ENCODE measurements at regions not wholly inside any gene's neighbourhood (a gene's known extent, or its start where the extent isn't known, plus 50 kb on each side); places are given as distances from the start of the nearest gene placed in this dataset.
"Not testable (repeated sequence)": the region's sequence is repeated elsewhere in the genome, so short reads cannot be mapped to it uniquely, and the experiment has no call there.

DNA sequence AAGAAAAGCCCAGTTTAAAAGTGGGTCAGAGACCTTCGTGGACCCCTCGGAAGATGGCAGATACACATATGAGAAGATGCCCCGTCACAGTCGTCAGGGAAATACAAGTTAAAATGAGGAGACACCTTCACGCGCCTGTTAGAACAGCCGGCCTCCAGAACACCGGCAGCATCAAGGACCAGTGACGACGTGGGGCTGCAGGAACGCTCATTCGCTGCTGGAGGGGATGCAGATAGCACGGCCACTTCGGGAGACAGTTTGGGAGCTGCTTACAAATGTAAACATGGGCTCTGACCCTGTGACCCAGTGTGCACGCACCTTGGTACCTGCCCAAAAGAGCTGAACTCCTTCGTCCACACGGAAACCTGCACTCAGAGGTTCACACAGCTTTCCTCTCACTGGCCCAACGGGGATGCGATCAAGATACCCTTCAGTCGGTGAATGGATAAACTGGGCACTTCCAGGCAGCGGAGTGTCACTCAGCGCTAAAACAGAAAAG, 83.7 kb upstream of the CTDP1 start:
- no peak for DNase-seq (ENCODE audit: low read depth, low spot score)

DNA sequence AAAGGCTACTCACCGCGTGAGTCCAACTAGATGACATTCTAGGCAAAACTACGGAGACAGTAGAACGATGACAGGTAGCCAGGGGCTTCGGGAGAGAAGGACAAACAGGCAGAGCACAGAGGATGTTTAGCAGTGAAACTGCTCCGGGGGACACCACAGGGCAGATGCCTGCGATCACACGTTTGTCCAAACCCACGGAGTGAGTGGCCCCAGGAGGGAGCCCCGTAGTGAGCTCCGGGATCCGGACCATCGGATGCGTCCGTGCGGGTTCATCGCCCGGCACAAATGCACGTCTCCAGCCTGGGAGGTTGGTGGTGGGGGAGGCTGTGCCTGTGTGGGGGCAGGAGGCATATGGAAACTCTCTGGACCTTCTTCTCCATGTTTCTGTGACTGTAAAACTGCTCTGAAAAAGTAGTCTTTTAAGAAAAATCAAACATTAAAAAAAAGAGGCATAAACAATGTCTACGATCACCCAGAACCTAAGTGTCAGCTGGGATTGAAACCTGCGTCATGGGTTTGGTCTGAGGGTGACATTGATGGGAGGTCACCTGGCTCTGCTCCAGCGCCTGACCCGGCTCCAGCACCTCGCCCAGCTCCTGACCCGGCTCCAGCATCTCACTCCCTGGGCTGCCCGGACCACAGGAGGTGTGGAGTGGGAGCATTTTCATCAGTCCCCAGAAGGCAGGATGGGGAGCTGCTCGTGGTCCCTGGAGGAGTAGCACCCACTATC, 83.0 kb upstream of the CTDP1 start:
- DNase-seq (ENCODE audit: low read depth, low spot score), result no peak

DNA sequence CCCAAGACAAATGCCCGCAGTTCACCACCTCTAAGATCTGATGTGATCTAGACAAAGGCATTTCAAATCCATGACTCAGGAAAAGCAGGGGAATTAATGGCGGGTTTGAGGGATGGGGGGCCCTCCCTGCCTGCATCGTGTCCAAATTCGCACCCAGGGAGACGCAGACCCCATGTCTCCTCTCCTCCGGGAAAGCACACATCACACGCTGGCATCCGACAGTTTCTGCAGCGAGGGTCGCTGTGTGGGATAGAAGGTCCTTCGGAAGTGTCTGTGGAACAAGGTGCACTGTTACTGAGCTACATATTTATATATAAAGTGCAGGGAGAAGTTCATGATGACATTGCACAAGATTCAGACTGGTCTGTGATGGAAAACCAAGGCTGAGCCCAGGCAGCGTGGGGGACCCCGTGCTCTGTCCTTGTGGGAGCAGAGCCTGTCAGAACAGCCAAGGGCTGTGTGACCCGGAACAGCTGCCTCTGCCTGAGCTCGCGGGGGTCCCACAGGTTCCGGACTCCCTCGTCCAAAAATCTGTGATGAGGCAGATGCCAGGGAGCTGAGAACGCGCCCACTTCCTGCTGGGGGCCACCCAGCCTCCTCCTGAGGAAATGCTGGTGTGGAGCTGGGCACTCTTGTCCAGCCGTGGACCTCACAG, 82.3 kb upstream of the CTDP1 start:
- no peak for DNase-seq (ENCODE audit: low read depth, low spot score)

DNA sequence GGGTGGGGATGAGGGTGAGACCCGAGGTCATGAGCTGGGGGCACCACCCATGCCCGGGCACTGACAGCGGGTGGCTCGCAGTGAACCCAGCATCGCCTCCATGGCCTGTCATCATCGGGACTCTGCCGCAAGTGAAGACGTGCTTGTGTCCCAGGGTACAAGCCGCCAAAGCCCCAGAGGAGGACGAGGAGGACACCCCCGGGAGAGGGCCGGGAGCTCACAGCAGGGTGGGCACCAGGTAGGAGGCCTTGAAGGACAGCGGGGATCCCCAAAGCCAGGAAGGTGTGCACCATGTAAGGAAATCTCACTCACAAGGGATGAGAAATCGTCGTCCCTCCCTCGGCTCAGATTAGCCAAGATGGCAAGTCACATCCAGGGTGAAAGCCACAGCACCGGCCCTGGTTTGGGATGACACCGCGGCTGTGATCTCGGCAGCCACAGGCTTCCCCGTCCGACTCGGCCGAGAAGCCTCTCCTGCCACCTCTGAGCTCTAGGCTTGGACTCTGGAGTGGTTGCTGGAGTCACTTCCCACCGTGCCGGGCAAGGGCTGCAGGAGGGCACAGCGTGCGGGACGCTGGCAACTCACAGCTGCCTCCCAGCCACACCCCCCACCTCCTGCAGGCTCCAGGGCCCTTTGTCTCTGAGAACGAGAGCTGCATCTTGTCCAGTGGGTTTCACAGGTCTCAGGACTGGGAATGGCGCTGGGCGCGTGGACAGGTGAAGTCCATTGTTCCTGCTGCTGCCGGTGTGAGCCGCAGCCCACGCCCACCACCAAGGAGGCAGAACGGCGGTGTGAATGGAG, 81.6 kb upstream of the CTDP1 start:
- DNase-seq (ENCODE audit: low read depth, low spot score), result no peak

DNA sequence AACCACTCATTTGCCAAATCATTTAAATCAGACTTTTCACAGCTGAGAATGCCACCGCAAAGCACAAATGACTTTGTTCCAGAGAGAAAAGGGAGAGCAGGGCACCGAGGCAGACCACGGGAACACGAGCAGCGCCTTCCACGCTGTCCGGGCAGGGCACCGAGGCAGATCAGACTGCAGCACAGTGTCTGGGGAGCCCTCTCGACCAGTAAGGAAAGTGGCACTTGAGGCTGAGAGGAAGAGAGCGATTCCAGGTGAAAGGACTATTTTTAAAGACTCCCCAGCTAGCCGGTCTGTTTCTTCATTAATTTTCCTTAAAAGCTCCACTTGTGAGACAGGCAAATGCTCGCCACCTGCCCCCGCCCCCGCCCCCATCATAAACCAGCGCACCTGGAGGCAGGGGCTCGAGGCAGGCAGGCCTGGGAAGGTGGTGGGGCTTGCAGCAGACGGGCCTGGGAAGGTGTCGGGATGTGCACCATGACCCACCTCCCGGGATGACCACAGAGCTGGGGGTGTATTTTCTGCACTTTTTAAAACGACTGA, 80.9 kb upstream of the CTDP1 start:
- DNase-seq (ENCODE audit: low read depth, low spot score), result no peak

DNA sequence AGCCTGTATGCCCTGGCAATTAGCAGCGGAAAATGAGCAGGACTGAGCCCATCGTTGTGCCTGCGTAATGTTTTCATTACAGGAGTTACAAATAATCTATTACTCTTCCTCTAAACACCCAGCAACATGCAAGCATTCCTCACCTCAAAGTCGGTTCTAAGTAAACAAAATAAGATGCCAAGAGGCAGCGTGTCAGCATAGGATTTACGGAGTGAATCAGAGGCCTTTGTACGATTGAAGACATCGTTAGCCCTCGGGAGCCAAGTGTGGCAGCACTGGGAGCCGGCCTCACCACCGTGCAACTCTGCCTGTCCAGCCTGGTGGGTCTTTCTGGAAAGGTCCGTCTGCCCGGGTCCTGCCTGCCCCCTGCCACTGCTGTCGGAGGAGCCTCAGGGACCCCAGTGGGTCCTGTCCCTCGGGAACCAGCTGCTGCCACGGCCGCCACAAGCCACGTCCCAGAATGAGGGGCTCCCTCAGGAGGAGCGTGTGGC, 80.1 kb upstream of the CTDP1 start:
- no peak for DNase-seq (ENCODE audit: low read depth, low spot score)

DNA sequence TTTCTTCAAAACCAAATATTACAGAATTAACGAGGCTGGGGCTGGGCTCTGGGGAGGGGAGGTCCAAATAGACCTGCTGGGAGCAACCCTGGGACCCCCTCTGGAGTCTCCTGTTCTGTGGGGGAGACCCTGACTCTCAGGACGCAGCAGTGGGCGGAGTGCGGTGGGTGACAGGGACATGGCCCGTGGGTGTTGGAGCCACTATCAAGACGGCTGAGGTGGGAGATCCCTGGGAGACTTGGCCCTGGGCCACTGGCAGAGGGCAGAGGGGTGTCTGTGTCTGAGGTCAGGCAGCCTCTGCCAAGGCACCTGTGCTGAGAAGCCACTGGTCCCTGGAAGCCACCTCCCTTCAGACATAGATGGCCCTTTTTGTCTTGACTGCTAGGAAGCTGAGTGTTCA, 79.5 kb upstream of the CTDP1 start:
- no peak for DNase-seq (ENCODE audit: low read depth, low spot score)

DNA sequence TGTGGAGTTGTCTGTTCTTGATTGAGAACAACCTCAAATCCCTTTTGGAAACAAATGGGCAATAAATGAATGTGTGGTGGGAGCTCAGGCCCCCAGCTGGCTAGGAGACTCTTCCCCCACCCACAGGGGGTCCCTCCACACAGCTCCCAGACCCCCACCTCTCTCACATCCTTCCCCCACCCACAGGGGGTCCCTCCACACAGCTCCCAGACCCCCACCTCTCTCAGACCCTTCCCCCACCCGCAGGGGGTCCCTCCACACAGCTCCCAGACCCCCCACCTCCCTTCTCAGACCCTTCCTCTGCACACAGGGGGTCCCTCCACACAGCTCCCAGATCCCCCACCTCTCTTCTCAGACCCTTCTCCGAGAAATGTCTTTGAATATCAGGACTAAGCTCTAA, 79.0 kb upstream of the CTDP1 start:
- DNase-seq (ENCODE audit: low read depth, low spot score), result no peak

DNA sequence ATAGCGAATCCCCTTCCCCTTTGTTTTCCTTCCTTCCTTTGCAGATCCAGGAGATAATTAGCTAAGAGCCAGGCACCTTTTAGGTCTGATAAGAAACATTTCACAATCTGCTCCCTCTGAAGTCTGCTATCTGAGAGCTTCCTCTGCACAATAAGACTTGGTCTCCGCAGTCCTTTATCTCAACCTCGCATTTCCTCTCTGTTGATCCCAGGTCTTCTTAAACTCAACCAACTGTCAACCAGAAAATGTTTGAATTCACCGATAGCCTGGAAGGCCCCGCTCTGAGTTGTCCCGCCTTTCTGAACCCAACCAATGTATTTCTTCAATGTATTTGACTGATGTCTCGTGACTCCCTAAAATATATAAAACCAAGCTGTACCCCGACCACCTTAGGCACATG, 78.4 kb upstream of the CTDP1 start:
- DNase-seq (ENCODE audit: low read depth, low spot score), result no peak

DNA sequence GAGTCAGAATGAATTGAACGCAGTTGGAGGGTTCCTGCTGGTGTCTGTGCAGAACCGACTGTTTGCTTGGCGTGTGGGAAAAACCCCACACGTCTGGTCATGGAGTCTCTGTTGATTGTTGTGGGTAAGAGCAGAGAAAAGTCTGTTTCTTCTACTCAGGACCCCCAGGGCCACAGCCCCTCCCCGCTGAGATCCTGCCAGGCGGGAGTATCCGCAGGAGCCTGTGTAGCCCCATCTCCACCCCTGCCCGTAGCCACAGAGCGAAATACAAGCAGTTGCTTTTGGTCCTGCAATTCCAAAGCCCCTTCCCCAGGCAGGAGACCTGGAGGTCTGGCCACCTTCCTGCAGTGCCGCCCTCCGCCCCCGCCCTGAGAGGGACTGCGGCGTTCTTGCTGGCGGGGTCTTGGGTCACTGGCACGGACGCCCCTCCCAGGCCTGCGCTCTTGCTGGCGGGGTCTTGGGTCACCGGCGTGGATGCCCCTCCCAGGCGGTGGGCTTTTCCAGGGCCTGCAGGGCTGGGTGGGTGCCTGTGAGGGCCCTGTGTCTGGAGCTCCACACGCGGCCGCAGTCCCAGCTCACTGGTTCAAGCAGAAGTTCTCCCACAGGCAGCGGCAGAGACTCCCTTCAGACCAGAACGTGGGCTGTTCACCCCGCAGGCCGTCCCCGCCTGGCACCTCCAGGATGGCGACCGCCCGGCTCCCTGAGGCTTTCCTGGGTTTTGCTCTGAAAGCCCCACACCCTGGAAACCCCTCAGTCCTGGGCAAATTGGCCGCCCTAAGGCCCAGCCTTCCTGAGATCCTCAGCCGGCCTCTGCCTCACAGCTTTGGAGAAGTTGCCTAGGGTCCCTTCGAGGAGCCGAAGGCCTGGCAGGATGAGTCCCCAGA, 76.0 kb upstream of the CTDP1 start:
- DNase-seq (ENCODE audit: low read depth, low spot score), result no peak

DNA sequence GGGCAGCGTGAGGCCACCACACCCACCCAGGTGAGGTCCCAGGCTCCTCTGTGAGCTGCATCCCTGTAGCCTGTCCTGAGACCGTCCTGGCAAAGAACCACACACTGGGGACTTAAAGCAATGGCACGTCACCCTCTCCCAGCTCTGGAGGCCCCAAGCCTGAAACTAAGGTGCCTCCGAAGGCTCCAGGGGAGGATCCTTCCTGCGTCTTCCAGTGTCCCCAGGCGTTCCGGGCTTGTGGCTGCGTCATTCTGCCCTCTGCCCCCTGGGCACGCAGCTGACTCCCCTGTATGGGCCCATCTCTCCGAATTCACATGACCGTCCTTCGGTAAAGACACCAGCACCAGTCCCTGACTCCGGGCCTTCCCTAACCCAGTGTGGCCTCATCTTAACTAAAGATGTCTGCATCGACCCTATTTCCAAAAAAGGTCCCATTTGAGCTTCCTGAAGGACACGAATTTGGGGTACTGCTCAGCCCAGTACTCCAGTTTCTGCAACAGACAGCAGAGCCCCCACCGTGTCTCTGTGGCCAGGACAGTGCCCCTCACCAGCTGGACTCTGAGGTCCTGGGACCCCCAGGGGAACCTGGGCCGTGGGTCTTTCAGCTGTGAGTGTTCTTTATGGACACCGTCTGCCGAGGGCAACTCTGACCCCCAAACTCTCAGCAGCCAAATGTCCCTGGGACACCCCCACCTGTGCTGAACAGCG, 75.2 kb upstream of the CTDP1 start:
- DNase-seq (ENCODE audit: low read depth, low spot score), result no peak

DNA sequence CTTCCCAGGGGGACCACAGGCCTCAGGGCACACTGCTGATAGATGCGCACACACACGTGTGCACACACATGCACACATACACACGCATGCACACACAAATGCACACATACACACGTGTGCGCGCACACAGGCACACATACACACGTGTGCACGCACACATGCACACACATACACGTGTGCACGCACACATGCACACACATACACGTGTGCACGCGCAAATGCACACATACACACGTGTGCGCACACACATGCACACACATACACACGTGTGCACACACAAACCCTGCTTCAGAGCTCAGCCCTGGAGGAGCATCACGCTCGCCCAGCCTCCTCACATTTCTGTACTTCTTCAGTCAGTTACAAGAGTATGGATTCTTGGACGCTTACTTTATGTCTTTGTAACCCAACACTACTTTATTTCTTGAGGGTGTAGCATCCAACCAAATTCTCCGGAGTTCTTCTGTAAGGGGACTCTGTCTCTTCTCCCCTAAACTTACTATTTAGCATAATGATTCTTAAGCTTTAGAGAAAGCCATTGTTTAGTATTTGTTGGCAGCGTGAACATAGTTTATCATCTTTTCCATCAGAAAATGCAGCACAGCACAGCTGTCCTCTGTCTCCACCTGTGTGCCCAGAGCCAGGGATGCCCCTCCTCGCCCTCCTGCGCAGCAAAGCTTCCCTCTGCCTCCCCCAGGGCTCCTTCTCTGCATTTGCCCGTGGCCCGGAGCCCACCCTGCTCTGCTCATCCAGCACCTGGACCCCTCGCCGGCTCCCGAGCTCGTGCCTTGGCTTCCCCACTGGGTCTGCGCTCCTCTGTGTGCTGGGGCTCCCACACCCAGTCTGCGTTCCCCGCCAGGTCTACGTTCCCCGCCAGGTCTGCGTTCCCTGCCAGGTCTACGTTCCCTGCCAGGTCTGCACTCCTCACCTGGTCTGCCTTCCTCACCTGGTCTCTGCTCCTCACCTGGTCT, 74.4 kb upstream of the CTDP1 start:
- DNase-seq (ENCODE audit: low read depth, low spot score), result no peak

DNA sequence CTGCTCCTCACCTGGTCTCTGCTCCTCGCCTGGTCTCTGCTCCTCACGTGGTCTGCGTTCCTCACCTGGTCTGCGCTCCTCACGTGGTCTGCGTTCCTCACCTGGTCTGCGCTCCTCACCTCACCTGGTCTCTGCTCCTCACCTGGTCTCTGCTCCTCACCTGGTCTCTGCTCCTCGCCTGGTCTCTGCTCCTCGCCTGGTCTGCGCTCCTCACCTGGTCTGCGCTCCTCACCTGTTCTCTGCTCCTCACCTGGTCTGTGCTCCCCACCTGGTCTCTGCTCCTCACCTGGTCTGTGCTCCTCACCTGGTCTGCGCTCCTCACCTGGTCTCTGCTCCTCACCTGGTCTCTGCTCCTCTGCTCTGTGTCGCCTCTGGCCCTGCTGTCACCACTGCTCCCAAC, 73.5 kb upstream of the CTDP1 start:
- DNase-seq (ENCODE audit: low read depth, low spot score), result not testable (repeated sequence)

DNA sequence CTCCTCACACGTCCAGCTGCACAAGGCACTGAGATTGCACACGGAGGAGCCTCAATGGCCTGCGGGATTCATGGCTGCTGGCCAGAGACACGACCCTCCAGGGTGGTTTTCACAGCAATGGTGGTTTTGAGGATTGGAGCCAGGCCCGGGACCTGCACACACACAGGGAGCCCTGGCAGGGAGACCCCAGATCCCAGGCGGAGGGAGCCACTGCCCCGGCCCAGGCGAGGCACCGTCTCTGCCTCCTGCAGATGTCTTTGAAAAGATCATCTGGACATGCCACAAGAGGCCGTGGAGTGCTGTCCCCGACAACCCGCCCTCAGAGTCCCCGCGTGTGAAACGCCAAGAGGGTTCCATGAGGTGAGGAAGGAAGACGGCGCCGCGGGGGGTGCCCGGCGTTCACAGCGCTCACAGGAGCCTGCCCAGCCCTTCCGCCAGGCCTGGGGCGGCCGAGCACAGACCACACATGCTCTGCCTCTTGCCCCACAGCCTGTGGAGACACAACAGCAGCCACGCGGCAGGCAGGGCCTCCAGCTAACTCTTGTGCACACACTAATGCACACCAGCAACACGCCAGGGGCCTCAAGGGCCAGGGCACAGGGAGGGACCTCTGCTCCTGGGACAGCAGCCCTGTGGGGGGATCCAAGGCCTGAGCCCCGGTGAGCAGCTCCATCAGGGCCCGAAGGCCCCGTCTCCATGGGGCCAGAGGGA, 72.8 kb upstream of the CTDP1 start:
- no peak for DNase-seq (ENCODE audit: low read depth, low spot score)

DNA sequence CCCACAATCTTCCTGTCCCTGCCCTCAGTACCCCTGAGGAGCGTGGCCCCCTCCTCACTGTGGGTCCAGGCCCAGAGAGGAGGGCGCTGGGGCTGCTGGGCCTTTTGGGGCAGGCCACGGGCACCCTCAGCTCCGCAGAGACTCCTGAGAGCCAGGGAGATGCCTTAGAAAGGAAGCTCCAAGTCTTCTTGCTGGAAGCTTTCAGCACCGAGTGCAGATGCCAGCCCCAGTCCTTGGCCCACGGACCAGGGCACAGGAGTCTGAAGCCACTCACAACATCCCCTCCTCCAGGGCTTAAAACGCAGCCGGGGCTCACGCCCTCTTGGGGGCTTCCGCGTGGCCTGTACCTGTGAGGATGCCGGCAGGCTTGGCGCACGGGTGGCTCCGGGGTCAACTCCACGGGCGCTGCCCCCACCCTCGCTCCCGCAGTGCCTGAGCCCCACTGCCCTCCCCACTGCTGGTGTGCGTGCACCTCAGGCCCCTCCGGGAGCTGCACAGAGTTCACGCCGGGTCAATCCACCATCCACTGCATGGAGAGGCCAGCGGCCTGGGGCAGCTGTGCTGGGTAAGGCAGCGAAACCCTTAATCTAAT, 72.1 kb upstream of the CTDP1 start:
- DNase-seq (ENCODE audit: low read depth, low spot score), result no peak

DNA sequence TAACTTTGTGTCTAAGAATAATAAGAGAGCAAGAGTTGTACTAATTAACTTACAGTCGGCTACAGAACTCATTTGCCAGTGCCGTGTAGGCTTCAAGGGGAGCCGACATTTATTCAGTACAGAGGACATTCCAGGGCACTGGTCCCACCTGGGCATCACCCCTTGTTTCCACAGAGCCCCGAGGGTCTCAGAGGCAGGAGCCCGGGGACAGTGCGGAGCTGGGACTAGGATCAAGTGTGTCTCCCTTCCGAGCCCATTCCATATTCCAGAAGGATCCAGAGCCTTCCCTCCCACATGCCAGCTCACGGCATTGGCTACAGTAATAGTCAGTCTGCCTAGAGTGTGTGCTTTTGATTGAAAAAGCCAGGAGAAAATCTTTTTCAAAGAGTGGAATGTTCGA, 71.5 kb upstream of the CTDP1 start:
- DNase-seq (ENCODE audit: low read depth, low spot score), result no peak

DNA sequence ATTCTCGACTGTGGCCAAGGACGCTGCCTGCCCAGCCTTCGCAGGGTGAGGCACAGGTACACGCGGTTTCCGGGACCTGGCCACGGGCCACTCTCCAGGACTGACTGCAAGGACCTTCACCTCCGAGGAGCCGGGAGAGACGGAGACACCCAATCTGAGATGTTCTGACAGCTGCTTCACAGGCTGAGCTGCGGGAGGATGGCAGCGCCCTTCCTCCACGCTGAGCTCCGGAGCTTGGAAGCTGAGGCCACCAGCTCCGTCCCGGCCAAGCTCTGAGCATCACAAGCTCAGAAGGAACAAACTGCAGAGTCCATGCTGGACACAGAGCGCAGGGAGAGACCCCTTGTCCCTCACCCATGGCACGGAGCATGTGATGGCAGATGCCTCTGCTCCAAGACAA, 71.1 kb upstream of the CTDP1 start:
- no peak for DNase-seq (ENCODE audit: low read depth, low spot score)

DNA sequence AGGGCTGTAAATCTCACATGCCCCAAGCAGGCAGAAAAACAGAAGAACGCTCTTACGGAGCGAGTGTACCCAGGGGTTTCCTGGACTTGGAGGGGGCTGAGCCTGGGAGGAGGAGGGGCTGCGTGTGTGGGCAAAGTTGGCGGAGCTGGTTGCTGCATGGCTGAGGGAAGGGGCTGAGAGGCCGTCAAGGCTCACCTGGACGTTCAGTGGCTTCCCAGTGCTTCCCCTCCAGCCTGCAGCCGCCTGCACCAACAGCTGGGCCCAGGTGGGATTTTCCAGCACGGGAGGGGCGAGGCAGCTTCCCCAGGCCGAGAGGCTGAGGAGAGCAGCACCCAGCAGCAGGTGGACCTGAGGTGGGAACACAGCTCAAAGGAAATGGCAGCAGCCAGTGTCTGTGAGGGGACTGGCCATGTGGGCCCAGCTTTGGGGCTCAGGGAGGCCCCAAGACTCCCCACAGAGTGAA, 70.6 kb upstream of the CTDP1 start:
- DNase-seq (ENCODE audit: low read depth, low spot score), result no peak
